Esophagus muscularis mucosa (tissue), 4 donors: ENCODE measurements at regions not wholly inside any gene's neighbourhood (a gene's known extent, or its start where the extent isn't known, plus 50 kb on each side); places are given as distances from the start of the nearest gene placed in this dataset.

Experiments
- DNase-seq: peaks from one replicate; pipeline ENCODE4 v3.0.0-alpha.2; 2017; ENCODE audit errors: extremely low spot score
- H3K27ac ChIP-seq, 4 donors: fragments of 200-600 bp; sonication (generic); replicated peaks in 1 of 4; 1 replicate in 3 of 4; 2 replicates in 1 of 4; pipeline ENCODE4 v1.5.1; 2016 to 2019; ENCODE audit warnings: mild to moderate bottlenecking in 1 of 4
- H3K27me3 ChIP-seq, 4 donors: fragments of 200-600 bp; sonication (generic); one replicate each; pipeline versions ENCODE4 v1.5.1 to v1.6.0; 2016 to 2019
- H3K36me3 ChIP-seq, 4 donors: fragments of 200-600 bp; sonication (generic); one replicate each; pipeline ENCODE4 v1.5.1; 2016 to 2019
- H3K4me1 ChIP-seq, 4 donors: fragments of 200-600 bp; sonication (generic); one replicate each; pipeline ENCODE4 v1.5.1; 2016 to 2019
- H3K4me3 ChIP-seq, 4 donors: fragments of 200-600 bp; sonication (generic); 1 replicate in 2 of 4; 2 replicates in 2 of 4; pipeline ENCODE4 v1.5.1; 2016 to 2019; ENCODE audit warnings: mild to moderate bottlenecking in 4 of 4, moderate library complexity in 1 of 4
- H3K9me3 ChIP-seq, 4 donors: fragments of 200-600 bp; sonication (generic); 1 replicate in 3 of 4; 2 replicates in 1 of 4; pipeline ENCODE4 v1.5.1; 2016 to 2019
- CTCF ChIP-seq, 3 experiments: fragments of 200-600 bp in 2 of 3; fragments of 450-650 bp in 1 of 3; sonication (generic) in 2 of 3; IDR thresholded peaks; one replicate each; pipeline ENCODE4 v1.5.1; 2017 to 2019; ENCODE audit warnings: antibody characterized with exemption in 3 of 3, mild to moderate bottlenecking in 2 of 3, moderate library complexity in 1 of 3
- EP300 ChIP-seq: sonication (generic); formaldehyde crosslinking; IDR thresholded peaks from one replicate; pipeline ENCODE4 v1.6.1; 2017; ENCODE audit warnings: antibody characterized with exemption
- POLR2A ChIP-seq: fragments of 450-650 bp; IDR thresholded peaks from one replicate; pipeline ENCODE4 v1.6.1; 2017; ENCODE audit warnings: antibody characterized with exemption, moderate library complexity, mild to moderate bottlenecking, low read depth
- POLR2AphosphoS5 ChIP-seq, 2 donors: sonication (generic); formaldehyde crosslinking; IDR thresholded peaks; one replicate each; pipeline ENCODE4 v1.6.1; 2017; ENCODE audit warnings: antibody characterized with exemption in 2 of 2
- WGBS: methylation state at CpG from one replicate; pipeline ENCODE4 v1.1.5; 2018; 5-methylcytosine and 5-hydroxymethylcytosine counted together
- intact Hi-C: fragments of 100-400 bp; cut with DNase I; formaldehyde crosslinking; loops from one replicate; pipeline ENCODE4 v1.15.1; 2023

- Histone ChIP-seq H3K4me1 (peaks cover 0 to 7% (median 4%) of the 10 kb centered on the region in 4 donors), H3K9me3 (peaks cover 0 to 7% (median 2%) of the 10 kb centered on the region in 4 donors), H3K27ac (no peak overlapping the region), H3K4me3 (peak overlapping the region in 1 of 4 donors; percentile 24), H3K36me3 (no peaks in the 10 kb centered on the region), H3K27me3 (no peaks in the 10 kb centered on the region)
- intact Hi-C loops: loop anchor here (5.0 kb wide), 1 partner anchor 404 kb away; no protein-coding TSS in a partner anchor
- TF ChIP-seq EP300 (no peak), POLR2A (no peak), POLR2AphosphoS5 (IDR thresholded peaks at IDR 0.05) (no peak), CTCF (IDR thresholded peaks at IDR 0.05) (peak; percentile 66 to 82 (median 79))
- WGBS: 0% methylated on average over 3 of the region's 3 CpGs
- DNase-seq: no peak
These were observed 192.4 kb upstream of the SLC16A7 start for GRCh38 chr12:59403259-59403932.

- peaks cover 0 to 7% (median 4%) of the 10 kb centered on the region in 4 donors for H3K4me1 ChIP-seq
- H3K9me3 ChIP-seq: peaks cover 0 to 7% (median 2%) of the 10 kb centered on the region in 4 donors
- DNase-seq: no peak
- intact Hi-C loops: loop anchor here (5.0 kb wide), 1 partner anchor 405 kb away; no protein-coding TSS in a partner anchor
- no peaks in the 10 kb centered on the region for H3K27me3 ChIP-seq
- 98% methylated on average over 2 of the region's 2 CpGs for WGBS
- H3K36me3 ChIP-seq: no peaks in the 10 kb centered on the region
- H3K4me3 ChIP-seq: no peak overlapping the region
- H3K27ac ChIP-seq: no peak overlapping the region
- TF ChIP-seq CTCF (IDR thresholded peaks at IDR 0.05) (no peak), POLR2A (no peak), POLR2AphosphoS5 (IDR thresholded peaks at IDR 0.05) (no peak), EP300 (no peak)
These were observed 194.0 kb upstream of the SLC16A7 start for GRCh38 chr12:59401862-59402261.

GRCh38 chr12:59398164-59398563 lies 197.7 kb upstream of the SLC16A7 start:
- no peak for DNase-seq
- intact Hi-C loops: no loop called here
- H3K27me3 ChIP-seq: no peaks in the 10 kb centered on the region
- peaks cover 0 to 7% (median 2%) of the 10 kb centered on the region in 4 donors for H3K9me3 ChIP-seq
- H3K36me3 ChIP-seq: no peaks in the 10 kb centered on the region
- no peaks in the 10 kb centered on the region for H3K4me1 ChIP-seq
- WGBS: 93% methylated on average over 1 of the region's 1 CpG
- H3K4me3 ChIP-seq: no peak overlapping the region
- no peak overlapping the region for H3K27ac ChIP-seq
- TF ChIP-seq POLR2A: no peak
- TF ChIP-seq EP300: no peak
- no peak for TF ChIP-seq CTCF (IDR thresholded peaks at IDR 0.05)
- no peak for TF ChIP-seq POLR2AphosphoS5 (IDR thresholded peaks at IDR 0.05)

GRCh38 chr12:59396919-59397318 lies 198.9 kb upstream of the SLC16A7 start:
- no peak overlapping the region for H3K4me3 ChIP-seq
- no peaks in the 10 kb centered on the region for H3K4me1 ChIP-seq
- intact Hi-C loops: no loop called here
- 80% methylated on average over 4 of the region's 4 CpGs for WGBS
- H3K27ac ChIP-seq: no peak overlapping the region
- no peaks in the 10 kb centered on the region for H3K36me3 ChIP-seq
- peaks cover 0 to 7% (median 2%) of the 10 kb centered on the region in 4 donors for H3K9me3 ChIP-seq
- no peak for DNase-seq
- no peaks in the 10 kb centered on the region for H3K27me3 ChIP-seq
- no peak for TF ChIP-seq CTCF (IDR thresholded peaks at IDR 0.05)
- no peak for TF ChIP-seq POLR2AphosphoS5 (IDR thresholded peaks at IDR 0.05)
- no peak for TF ChIP-seq EP300
- TF ChIP-seq POLR2A: no peak
